Hematopoietic multipotent progenitor cell (in vitro differentiated cells): ENCODE measurements at regions not wholly inside any gene's neighbourhood (a gene's known extent, or its start where the extent isn't known, plus 50 kb on each side); places are given as distances from the start of the nearest gene placed in this dataset.

Experiments
- DNase-seq, 3 donors: peaks; one replicate each; pipeline ENCODE4 v3.0.0-alpha.2; 2011 to 2015; ENCODE audit warnings: low read depth in 2 of 3, low spot score in 2 of 3

DNA sequence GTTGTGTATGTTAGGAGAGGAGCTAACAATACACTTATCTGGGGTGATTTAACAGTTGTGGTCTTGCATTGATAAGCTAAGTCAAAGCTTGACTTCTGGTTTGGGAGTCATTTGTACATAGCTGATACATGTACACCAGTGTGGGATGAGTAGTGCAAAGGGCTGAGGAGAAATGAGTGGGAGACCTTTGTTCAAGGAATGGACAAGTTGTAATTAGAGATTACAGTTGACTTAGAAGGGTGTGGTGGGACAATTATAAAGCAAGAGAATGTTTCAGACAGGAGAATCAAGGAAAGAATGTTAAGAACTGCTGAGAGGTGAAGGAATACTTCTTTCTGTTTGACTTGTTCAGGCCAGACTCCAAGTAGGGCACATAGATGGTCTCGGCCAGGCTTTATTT is 209.7 kb upstream of the STEAP4 start:
- no peak for DNase-seq

DNA sequence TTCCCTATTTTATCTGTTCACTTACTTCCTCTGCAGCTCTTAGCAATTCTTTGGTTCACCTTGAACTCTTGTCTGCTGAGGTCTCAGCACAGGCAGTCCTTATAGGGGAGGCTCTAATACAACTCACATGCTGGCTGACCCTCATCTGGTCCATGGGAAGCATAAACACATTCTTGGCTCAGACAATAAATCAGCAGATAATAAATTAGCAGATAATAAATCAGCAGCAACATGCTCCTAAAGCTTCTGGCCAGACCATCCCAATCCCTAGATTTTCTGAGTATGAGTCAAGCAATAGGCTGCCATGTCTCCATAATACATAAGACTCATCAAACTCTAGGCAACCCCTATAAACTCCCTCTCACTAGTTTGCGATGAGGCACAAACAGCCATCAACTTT is 208.6 kb upstream of the STEAP4 start:
- no peak for DNase-seq

DNA sequence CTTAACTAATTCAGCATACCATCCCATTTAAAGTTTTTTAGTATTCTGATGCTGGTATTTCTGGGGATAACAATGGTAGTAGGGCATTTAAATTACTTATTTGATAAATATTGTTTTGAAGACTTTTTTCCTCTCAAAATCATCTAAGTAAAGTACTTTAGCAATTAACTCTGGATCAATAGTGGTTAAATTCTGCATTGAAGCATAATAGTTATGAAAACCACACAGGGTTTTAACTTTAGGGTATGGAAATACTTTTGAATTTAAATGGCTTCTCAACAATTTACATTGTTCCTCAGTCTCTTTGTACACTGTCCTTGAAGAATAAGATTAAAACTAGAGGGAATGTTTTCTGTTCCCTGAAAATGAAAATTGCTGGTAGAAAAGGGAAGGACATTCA is 202.6 kb upstream of the STEAP4 start:
- DNase-seq, result no peak

DNA sequence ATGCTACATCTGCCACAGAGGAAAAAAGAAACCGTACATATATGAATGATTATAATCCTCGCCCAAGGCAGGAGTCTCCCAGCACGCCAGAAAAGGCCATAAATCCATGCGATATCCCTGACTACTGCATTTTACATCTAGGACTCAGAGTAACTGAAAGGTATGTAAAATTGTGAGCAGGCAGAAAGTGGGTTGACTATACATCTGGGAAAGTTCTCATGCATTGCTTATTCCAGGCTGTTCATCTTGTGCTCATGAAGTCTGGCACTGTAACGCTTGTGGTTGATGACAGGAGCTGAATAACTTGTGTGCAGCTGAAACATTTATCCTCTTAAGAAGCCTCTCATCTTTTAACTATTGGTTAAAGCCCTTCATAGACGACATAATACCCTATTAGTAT is 193.4 kb upstream of the STEAP4 start:
- no peak for DNase-seq

DNA sequence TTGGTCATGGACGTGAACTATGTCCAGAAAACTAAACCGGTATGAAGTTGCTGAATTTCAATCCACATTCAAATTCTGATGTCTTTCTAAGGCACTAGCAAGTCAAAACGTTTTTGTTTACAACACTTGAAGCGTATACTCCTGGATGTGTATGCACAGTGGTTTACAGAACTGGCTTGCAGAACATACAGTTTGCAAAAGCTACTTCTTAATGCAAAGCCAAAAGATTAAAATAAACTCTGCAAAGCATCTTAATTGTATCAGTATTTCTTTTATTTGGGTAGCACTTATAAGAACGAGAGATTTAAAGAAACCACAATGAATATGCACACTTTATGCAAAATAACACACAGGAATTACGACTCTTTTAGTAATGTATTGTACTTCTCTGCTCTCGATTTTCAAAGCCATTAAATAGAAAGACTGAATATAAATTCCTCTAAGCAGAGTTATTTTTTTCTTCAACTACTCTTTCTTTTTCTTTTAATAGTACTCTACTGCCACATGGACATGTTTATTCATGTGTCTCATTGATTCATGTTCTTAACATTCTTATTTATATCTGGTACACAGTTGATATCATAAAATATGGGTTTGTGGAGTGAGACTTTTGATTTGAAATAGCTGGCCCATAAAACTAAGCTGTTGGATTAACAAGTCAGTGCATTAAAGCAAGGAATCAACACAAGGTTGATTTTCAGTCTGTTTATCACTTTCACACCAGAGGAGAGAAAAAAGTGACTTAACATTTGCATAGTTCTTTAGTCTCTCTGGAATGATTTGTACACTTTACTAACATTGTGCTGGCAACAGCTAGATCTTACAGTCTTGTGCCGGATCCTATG is 189.4 kb upstream of the STEAP4 start:
- no peak for DNase-seq

DNA sequence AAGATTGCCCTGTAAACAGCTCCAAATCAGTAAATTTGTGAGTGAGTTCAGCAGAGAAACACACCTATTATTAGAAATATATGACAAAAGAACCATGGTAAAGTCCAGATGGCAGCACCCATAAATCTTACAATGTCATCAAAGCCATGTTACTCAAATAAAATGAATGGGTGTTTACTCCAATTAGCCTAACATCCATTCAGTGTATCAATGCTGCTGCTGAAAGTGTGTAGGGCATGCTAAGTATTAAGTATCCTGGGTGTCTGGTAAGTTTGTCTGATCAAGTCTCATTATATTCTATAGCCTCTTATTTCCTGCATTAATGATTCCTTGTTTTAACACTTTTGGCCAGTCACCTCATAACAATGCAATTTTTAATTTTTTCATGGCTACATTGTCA is 185.5 kb upstream of the STEAP4 start:
- DNase-seq, result no peak

DNA sequence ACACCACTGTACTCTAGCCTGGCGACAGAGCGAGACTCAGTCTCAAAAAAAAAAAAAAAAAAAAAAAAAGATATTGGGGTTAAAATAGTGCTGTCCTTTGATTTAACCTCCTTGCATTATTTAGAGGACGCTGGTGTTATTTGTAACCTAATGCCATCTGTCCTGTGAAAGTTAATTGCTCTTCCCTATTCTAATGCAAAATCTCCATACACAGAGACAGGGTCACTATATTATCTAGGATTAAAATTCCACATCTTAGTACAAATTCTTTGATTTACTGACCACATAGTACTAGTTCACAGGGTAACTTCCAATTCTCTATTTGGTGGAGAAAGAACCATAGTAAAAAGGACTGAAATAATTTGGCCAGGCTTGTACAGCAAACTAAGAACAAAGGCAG is 184.2 kb upstream of the STEAP4 start:
- DNase-seq, result no peak

DNA sequence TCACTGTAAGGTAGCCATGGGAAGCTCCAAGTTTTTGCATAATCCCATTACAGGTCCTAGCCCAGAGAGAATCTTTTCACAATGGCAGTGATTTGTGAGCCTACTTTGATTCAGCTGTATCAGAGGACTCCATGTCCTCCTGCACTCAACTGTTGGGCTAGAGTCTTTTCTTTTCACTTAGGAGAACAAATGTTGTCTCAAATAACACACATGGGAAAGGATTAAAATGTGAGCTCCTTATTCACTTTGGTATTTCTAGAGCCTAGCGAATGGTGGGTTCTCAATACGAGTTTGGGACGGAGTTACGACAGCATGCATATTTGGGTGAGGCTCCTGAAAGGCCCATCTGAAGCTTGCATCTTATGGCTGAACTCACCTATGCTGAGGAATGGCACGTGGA is 183.5 kb upstream of the STEAP4 start:
- no peak for DNase-seq

DNA sequence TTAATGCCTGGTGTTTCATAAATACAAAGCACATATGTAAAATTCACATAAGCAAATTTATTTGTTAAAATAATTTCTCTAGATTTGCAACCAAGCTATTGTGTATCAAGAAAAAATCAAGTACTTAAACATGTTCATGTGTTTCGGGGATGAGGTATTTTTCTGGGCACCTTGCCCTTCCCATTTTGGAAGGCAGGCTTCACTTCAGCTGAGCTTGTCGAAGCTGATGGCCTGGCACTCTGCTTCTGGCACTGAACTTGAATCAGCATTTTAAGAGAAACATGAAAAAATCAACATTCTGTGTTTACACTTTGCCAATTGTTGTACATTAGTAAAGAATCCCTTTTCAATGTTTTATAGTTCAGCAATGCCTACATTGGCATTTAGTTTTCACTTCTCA is 179.1 kb upstream of the STEAP4 start:
- no peak for DNase-seq

DNA sequence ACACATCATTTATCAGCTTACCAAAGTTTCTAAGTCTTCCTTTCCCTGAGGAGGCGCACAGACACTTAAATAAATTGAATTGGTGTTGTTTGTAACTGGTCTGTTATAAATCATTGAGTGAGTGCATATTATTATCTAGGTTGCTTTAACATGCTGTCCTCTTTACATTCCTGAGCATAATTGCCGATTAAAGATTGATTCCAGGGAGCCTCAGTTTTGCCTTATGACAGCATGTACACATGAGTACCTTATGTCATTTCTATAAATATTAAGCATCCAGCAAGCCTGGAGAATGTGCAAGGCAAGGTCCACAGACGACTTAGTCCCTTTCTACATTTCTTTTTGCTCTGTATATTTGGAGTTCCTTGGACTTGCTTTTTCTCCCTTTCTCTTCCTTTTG is 177.9 kb upstream of the STEAP4 start:
- DNase-seq, result no peak

DNA sequence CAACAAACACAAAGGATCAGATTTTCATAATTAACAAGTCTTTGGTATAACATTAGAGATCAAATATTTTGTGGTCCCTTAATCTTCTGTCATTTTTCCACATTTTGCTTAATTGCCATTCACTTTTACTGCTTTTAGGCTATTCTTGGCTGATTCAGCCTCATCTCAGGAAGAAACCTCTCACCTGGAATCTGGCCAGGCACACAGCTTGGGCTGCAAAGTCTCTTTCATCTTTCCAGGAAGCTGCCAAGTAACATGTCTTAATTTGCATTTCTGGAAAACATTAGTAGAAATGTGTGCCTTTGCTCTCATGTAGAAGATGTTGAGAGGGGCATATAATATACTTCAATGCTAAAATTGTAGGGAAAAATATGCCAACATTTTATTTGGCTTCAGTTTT is 174.2 kb upstream of the STEAP4 start:
- DNase-seq, result no peak

DNA sequence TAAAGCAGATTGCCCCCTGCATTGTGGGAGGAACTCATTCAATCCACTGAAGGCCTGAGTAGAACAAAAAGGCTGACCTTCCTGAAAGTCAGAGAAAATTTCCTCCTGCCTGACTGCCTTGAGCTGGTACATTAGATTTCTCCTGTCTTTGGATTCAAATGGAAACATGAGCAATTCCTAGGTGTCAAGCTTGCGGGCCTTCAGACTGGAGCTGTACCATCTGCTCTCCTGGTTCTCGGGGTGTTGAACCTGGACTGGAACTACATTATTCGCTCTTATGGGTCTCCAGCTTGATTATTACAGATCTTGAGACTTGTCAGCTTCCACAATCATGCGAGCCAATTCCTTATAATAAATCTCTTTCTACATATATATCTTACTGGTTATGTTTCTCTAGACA is 173.6 kb upstream of the STEAP4 start:
- DNase-seq, result no peak

DNA sequence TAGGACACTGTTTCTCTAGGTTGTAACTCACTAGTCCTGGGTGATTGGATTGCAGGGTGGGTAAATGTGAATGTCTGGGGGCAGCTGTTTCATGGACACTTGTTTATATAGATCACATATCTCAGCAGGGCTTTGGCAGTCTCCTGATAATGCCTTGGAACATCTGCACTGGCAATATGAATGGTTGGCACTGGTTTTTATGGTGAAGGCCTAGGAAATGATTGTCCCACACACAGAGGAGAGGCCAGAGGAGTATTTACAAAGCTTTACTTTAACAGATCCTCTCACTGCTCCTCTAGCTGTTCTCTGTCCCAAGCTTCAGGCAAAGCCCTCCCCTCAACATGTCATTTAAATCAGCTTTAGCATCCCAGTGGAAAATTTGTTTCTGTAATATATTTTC is 171.3 kb upstream of the STEAP4 start:
- no peak for DNase-seq

DNA sequence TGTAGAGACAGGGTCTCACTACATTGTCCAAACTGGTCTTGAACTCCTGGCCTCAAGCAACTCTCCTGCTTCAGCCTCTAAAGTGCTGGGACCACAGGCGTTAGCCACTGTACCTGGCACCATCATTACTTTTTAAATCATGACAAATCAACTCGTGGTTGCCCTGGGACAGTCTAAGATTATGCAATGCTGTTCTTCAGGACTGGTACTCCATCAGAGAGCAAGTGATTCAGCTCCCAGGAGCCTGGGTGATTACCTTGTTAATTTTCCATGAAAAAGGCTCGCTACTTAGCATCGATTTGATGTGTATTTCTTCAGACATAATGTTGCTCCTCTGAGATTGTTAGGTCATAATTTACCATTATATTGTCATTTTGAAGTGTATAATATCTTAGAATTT is 158.9 kb upstream of the STEAP4 start:
- DNase-seq, result no peak

DNA sequence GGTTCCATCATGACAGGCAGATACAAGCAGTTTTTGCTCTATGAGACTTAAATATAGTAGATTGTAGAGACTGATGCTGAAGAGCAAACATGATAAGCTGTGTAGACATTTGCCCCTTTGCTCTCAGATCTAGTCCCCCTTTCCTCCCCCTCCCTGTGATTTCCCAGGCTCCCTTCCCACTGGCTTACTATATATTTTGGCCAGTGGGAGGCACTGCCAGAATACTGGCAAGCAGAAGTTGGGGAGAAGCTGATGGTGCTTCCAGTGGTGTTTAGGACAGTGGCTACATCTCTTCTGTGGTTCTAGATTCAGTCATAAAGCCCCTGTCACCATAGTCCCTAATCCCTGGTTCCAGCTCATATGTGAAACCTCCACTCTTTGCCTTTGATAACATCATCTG is 156.1 kb upstream of the STEAP4 start:
- no peak for DNase-seq

DNA sequence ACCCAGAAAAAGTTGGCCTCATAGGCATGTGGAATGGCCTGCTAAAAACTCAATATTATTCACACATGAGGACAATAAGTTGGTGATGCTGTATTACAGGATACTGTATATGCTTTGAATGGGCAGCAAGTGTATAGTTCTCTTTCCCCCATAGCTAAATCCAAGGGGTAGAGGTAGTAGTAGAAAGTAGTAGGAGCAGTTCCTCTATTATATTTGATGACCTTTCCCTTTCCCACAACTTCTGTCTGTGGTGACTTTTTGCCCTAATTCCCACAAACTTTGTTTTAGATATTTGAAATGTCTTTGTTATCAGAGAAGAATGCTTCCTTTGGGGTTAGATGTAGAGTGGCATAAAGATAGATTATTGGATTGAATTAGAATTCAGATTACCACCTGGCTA is 154.0 kb upstream of the STEAP4 start:
- DNase-seq, result no peak

DNA sequence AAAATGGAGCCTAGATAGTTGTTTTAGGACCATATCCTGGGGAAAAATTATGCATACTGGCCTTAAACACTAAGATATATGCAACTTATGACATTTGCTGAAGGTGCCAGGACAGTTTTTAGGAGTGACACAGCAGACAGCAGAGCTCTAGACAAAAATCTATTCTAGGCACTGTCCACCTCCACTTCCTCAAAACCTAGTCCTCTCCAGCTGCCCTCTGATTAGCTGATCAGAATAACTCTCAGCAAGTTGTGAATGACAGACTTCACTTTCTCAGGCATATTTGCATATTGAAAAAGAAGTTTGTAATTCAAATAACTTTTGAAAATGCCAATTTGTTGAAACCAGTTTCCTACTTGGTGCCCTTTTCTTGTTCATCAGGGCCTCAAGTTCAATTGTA is 152.3 kb upstream of the STEAP4 start:
- DNase-seq, result no peak

DNA sequence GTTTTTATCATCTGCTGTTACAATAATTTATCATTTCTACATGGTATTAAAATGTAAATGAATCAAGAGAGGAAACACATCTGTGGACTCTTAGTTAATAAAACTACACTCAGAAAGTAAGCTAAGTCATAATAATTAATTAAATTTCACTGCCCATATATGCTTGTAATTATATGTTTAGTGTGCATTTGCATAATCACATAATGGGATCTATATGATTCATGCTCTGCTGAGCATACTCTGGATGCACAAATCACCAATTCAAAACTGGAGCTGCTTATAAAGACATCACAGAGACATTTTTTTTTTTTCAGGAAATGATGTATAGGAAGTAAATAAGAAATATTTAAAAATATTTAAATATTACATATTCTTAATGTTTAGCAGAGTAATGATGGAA is 151.6 kb upstream of the STEAP4 start:
- DNase-seq, result no peak

DNA sequence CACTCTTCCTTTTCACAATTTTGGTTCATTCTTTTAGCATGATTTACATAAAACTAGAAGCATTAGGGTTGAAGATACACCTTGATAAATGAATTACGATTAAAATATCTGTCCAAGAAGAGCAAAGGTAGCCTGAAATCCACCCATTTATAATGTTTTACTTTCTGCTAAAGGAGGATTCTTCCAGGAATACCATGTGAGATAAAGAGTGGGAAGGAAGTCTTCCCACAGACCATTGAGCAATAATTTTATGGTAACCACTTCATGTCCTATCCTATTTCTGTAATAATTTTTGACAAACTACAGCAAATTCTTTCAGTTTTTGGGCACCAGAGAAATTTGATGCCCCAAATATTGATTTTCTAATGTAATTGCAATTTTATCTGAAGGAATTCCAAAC is 150.6 kb upstream of the STEAP4 start:
- DNase-seq, result no peak

DNA sequence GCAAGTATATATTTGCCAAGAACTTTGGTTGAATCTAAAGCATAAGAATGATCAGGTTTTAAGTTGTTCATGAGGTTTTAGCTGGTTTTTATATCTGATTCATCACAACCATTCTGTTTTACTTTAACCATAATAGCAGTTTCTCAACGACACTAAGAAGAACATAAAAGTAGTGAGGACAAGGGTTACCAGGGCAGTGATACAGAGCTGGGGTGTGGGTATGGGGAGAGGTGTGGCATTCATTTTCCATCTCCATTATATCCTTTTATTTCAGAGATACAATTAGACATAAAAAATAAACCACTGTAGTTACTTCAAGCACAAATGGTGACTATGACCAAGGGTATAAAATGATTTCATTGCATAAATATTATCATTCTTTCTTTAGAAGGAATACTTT is 149.8 kb upstream of the STEAP4 start:
- DNase-seq, result no peak

DNA sequence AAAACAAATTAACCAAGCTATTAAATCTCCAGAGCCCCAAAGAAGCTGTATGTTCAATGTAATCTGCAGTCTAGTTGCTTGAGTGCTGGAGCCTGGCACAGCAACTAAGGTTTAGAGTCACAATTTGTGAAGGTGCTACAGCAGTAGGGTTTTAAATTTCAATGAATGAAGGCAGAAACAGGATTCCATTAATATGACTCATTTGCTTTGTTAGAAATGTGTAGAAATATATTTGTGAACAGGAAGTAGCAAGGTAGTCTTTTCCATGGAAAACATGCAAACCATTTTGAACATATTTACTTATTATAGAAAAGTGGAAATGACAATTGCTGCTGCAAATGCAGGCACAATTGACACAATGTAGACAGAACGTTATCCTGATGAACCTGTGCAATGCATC is 149.0 kb upstream of the STEAP4 start:
- no peak for DNase-seq

DNA sequence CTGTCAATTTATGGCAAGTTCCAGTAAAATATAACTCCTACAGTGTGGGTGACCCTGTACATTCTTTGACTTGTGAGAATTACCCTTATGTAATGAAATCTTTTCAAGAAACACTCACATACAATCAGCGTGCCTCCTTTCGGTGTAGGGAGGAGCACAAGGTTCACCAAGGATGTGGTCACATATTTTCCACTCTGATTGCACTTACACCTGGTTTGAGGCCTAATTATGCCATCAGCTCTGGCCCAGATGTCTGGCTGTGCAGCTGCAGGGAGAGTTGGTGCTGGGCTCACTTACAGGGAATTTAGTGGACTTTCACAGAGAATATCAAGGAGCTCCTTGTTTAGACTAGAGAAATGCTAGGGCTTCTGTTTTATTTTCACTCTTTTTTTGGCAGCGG is 146.0 kb upstream of the STEAP4 start:
- no peak for DNase-seq

DNA sequence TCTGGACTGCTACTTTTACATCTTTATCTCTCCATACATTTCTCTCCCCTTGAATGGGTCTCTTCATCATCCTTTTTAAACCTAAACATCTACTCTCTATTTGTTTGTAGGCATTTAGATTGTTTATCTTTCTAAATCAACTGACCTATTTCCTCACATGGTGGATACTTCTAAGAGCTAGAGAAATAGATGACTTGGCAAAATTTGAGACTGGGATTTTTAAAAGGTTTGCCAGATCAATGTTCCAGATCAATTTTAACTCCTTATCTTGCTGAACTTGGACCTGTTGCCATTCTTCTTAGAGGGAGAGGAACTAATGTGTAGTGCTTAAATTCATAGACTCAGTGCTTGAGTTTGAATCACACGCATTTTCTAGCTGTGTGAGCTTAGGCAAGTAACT is 144.2 kb upstream of the STEAP4 start:
- no peak for DNase-seq
